Tibial nerve (tissue), 4 donors: ENCODE measurements at regions not wholly inside any gene's neighbourhood (a gene's known extent, or its start where the extent isn't known, plus 50 kb on each side); places are given as distances from the start of the nearest gene placed in this dataset.

ENCODE experiments used
- CTCF ChIP-seq, 5 experiments: fragments of 200-600 bp in 3 of 5; fragments of 450-650 bp in 2 of 5; sonication (generic) in 3 of 5; IDR thresholded peaks; one replicate each; pipeline ENCODE4 v1.5.1; 2016 to 2019; ENCODE audit warnings: antibody characterized with exemption in 5 of 5, mild to moderate bottlenecking in 3 of 5, moderate library complexity in 2 of 5
- EP300 ChIP-seq, 2 donors: sonication (generic); formaldehyde crosslinking; IDR thresholded peaks; one replicate each; pipeline ENCODE4 v1.6.1; 2017; ENCODE audit warnings: antibody characterized with exemption in 2 of 2, mild to moderate bottlenecking in 1 of 2
- POLR2A ChIP-seq, 2 donors: fragments of 450-650 bp; IDR thresholded peaks; one replicate each; pipeline ENCODE4 v1.6.1; 2017; ENCODE audit warnings: antibody characterized with exemption in 2 of 2, mild to moderate bottlenecking in 2 of 2, moderate library complexity in 2 of 2

GRCh38 chr9:107944387-107944786 lies 454.8 kb upstream of the KLF4 start:
- TF ChIP-seq CTCF (IDR thresholded peaks at IDR 0.05) (no peak), POLR2A (IDR thresholded peaks at IDR 0.05) (no peak), EP300 (IDR thresholded peaks at IDR 0.05) (no peak)
